ENCODE measurements at regions not wholly inside any gene's neighbourhood (a gene's known extent, or its start where the extent isn't known, plus 50 kb on each side); places are given as distances from the start of the nearest gene placed in this dataset.

GRCh38 chr6:86723729-86724128, 213.6 kb upstream of the HTR1E start:
- TF ChIP-seq CTCF (IDR thresholded peaks at IDR 0.05) (no peak), POLR2A (IDR thresholded peaks at IDR 0.05) (no peak)

All from body of pancreas (tissue), 4 donors.